IMR-90 (cell line): ENCODE measurements at regions not wholly inside any gene's neighbourhood (a gene's known extent, or its start where the extent isn't known, plus 50 kb on each side); places are given as distances from the start of the nearest gene placed in this dataset.

ENCODE experiments used
- ATAC-seq: fragments of 200-7000 bp; cut with Tn5 transposase; 2 replicates; pipeline ENCODE4 v1.9.1; 2020; ENCODE audit warnings: low read depth, mild to moderate bottlenecking, moderate library complexity
- BruUV-seq: library from RNA; stranded (reverse); fragments of 400-500 nt; replicated peaks from 2 replicates; lab custom pipeline; 2021; lab: Mats Ljungman, UMichigan
- CTCF ChIA-PET: fragments of 300-600 bp; formaldehyde crosslinking; extraction: SDS; loops from one replicate; lab custom pipeline; 2021; ENCODE audit warnings: antibody characterized with exemption; lab: Yijun Ruan, JAX
- POLR2A ChIA-PET: fragments of 300-600 bp; sonication (Branson Sonifier 250); formaldehyde crosslinking; loops from one replicate; lab custom pipeline; 2022; ENCODE audit warnings: antibody characterized with exemption; ENCODE audit not compliant: unreplicated experiment; lab: Charles Lee
- DNase-seq: peaks from one replicate; pipeline ENCODE4 v3.0.0; 2013
- H2AFZ ChIP-seq: replicated peaks from 2 replicates; pipeline ENCODE3; 2013; ENCODE audit warnings: low read length, mild to moderate bottlenecking; ENCODE audit not compliant: poor library complexity
- H2AK5ac ChIP-seq: 2 replicates; pipeline ENCODE4 v1.6.1; 2013; ENCODE audit warnings: low read depth, low read length, inconsistent platforms
- H2AK9ac ChIP-seq: replicated peaks from 2 replicates; pipeline ENCODE3; 2013; ENCODE audit warnings: mild to moderate bottlenecking, low read depth, low read length, moderate library complexity; ENCODE audit not compliant: poor library complexity
- H2BK120ac ChIP-seq: 2 replicates; pipeline ENCODE4 v1.6.1; 2013; ENCODE audit warnings: low read depth, low read length, inconsistent platforms
- H2BK15ac ChIP-seq: 3 replicates; pipeline ENCODE4 v1.6.1; 2013; ENCODE audit warnings: low read depth, low read length, inconsistent platforms
- H2BK20ac ChIP-seq: 2 replicates; pipeline ENCODE4 v1.6.1; 2013; ENCODE audit warnings: low read depth, mild to moderate bottlenecking, inconsistent platforms, low read length, moderate library complexity
- H2BK5ac ChIP-seq: 2 replicates; pipeline ENCODE4 v1.6.1; 2013; ENCODE audit warnings: mild to moderate bottlenecking, low read depth, low read length, inconsistent platforms; ENCODE audit not compliant: poor library complexity, severe bottlenecking
- H3K14ac ChIP-seq: replicated peaks from 2 replicates; pipeline ENCODE4 v1.6.1; 2013; ENCODE audit warnings: low read depth, low read length, inconsistent platforms
- H3K18ac ChIP-seq: 2 replicates; pipeline ENCODE4 v1.6.1; 2013; ENCODE audit warnings: low read depth, low read length, control low read depth
- H3K23ac ChIP-seq: 2 replicates; pipeline ENCODE4 v1.6.1; 2013; ENCODE audit warnings: low read depth, low read length, inconsistent platforms
- H3K27ac ChIP-seq: 2 replicates; pipeline ENCODE4 v1.5.1; 2013; ENCODE audit warnings: mild to moderate bottlenecking, control low read depth, low read length; ENCODE audit not compliant: insufficient read depth
- H3K27me3 ChIP-seq: 2 replicates; pipeline ENCODE4 v1.6.1; 2013; ENCODE audit warnings: low read length; ENCODE audit not compliant: control insufficient read depth, insufficient read depth
- H3K36me3 ChIP-seq: 2 replicates; pipeline ENCODE4 v1.6.1; 2013; ENCODE audit warnings: low read length, mixed read lengths; ENCODE audit not compliant: control insufficient read depth, insufficient read depth
- H3K4ac ChIP-seq: 2 replicates; pipeline ENCODE4 v1.6.1; 2013; ENCODE audit warnings: low read depth, low read length, inconsistent platforms
- H3K4me1 ChIP-seq: 2 replicates; pipeline ENCODE4 v1.6.1; 2013; ENCODE audit warnings: low read length, mixed read lengths; ENCODE audit not compliant: control insufficient read depth, insufficient read depth
- H3K4me2 ChIP-seq: 2 replicates; pipeline ENCODE4 v1.6.1; 2013; ENCODE audit warnings: low read depth, mild to moderate bottlenecking, control low read depth, low read length, moderate library complexity
- H3K4me3 ChIP-seq: 2 replicates; pipeline ENCODE4 v1.5.1; 2013; ENCODE audit warnings: low read depth, mild to moderate bottlenecking, control low read depth, low read length, moderate library complexity; ENCODE audit not compliant: insufficient read depth
- H3K56ac ChIP-seq: 2 replicates; pipeline ENCODE4 v1.6.1; 2013; ENCODE audit warnings: low read length, inconsistent platforms; ENCODE audit not compliant: insufficient read depth; ENCODE audit errors: extremely low read depth
- H3K79me1 ChIP-seq, 2 experiments: 2 replicates each; pipeline ENCODE4 v1.6.1; 2013; ENCODE audit warnings: low read length in 2 of 2, inconsistent platforms in 1 of 2, low read depth in 1 of 2
- H3K9ac ChIP-seq: 2 replicates; pipeline ENCODE4 v1.6.1; 2013; ENCODE audit warnings: low read depth, low read length, control low read depth
- H3K9me1 ChIP-seq: 2 replicates; pipeline ENCODE4 v1.6.1; 2013; ENCODE audit warnings: low read length, inconsistent platforms; ENCODE audit not compliant: insufficient read depth
- H3K9me3 ChIP-seq: 2 replicates; pipeline ENCODE4 v1.6.1; 2013; ENCODE audit warnings: low read length; ENCODE audit not compliant: control insufficient read depth, insufficient read depth
- H4K20me1 ChIP-seq: 2 replicates; pipeline ENCODE4 v1.6.1; 2013; ENCODE audit warnings: low read length, inconsistent platforms; ENCODE audit not compliant: insufficient read depth
- H4K5ac ChIP-seq: 2 replicates; pipeline ENCODE4 v1.6.1; 2013; ENCODE audit warnings: mild to moderate bottlenecking, low read depth, low read length, control low read depth
- H4K8ac ChIP-seq, 2 experiments: 2 replicates each; pipeline ENCODE4 v1.6.1; 2013; ENCODE audit warnings: low read depth in 2 of 2, low read length in 2 of 2, control low read depth in 1 of 2, inconsistent platforms in 1 of 2
- H4K91ac ChIP-seq: 2 replicates; pipeline ENCODE4 v1.6.1; 2013; ENCODE audit warnings: low read depth, low read length, inconsistent platforms; ENCODE audit not compliant: insufficient read depth
- CTCF ChIP-seq: conservative IDR thresholded peaks from 2 replicates; pipeline ENCODE4 v1.5.1; 2012; ENCODE audit warnings: mild to moderate bottlenecking, low read depth, low read length, improper control_type of control experiment
- MAFK ChIP-seq: IDR thresholded peaks from 2 replicates; pipeline ENCODE4 v1.6.1; 2012; ENCODE audit warnings: low read depth, low read length, improper control_type of control experiment
- MAZ ChIP-seq: IDR thresholded peaks from 2 replicates; pipeline ENCODE4 v1.6.1; 2012; ENCODE audit warnings: low read depth, mild to moderate bottlenecking, low read length, improper control_type of control experiment, moderate library complexity, borderline replicate concordance
- RCOR1 ChIP-seq: IDR thresholded peaks from 2 replicates; pipeline ENCODE4 v1.6.1; 2012; ENCODE audit warnings: mild to moderate bottlenecking, low read length, improper control_type of control experiment; ENCODE audit not compliant: insufficient replicate concordance
- WGBS, 2 experiments: methylation state at CpG; one replicate each; pipeline versions ENCODE4 v1.1.5 to v1.1.7; 2013; ENCODE audit warnings: missing lambda C conversion rate in 2 of 2; ENCODE audit not compliant: insufficient read length in 1 of 2; ENCODE audit errors: extremely low coverage in 2 of 2; 5-methylcytosine and 5-hydroxymethylcytosine counted together
- dilution Hi-C: fragments of 300-500 bp; cut with HindIII; formaldehyde crosslinking; loops from one replicate; pipeline ENCODE4 v1.14.3; 2018; ENCODE audit warnings: low sequenced_read_pairs; ENCODE audit not compliant: unreplicated experiment
- in situ Hi-C: fragments of 300-500 bp; cut with MboI; formaldehyde crosslinking; loops from 3 replicates; pipeline ENCODE4 v1.14.3; 2019; ENCODE audit warnings: low sequenced_read_pairs, inconsistent platforms, mixed read lengths
- intact Hi-C: fragments of 100-400 bp; cut with micrococcal nuclease; formaldehyde crosslinking; loops from 2 replicates; pipeline ENCODE4 v1.10.0; 2022

DNA sequence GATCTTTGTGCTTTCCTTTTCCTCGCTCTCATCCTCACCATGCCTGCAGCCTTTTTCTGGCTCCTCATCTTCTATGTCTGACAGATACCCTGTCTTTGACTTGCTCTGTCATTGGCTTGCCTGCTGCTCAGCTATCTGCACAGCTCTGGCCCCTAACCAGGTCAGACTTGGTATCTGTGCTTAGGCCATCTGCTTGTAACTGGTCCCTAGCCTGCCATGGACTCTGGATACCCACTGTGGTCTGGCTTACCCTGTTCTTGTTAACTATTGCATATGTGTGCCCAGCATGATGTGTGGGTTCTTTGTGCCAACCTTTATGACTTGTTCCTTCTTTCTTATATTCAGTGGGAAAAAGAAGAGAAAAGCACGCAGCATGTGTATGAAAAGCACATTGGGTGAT lies 109.7 kb upstream of the ROPN1 start:
- ChIA-PET POLR2A (no interaction called here), CTCF (no interaction called here)
- Histone ChIP-seq H3K4me2 (no peak overlapping the region), H4K8ac (no peak overlapping the region), H3K4me3 (no peak overlapping the region), H2BK20ac (no peak overlapping the region), H3K79me1 (no peaks in the 10 kb centered on the region), H3K4ac (no peak overlapping the region), H2BK15ac (no peak overlapping the region), H3K4me1 (no peaks in the 10 kb centered on the region), H3K9ac (no peak overlapping the region), H3K14ac (no peak overlapping the region), H2BK5ac (no peak overlapping the region), H2AK5ac (no peak overlapping the region), H4K20me1 (no peaks in the 10 kb centered on the region), H2AK9ac (no peak overlapping the region), H2AFZ (no peak overlapping the region), H4K5ac (no peak overlapping the region), H3K9me3 (no peaks in the 10 kb centered on the region), H3K9me1 (no peaks in the 10 kb centered on the region; the same call in 1 of the 2 replicates), H3K56ac (no peak overlapping the region), H4K91ac (no peak overlapping the region), H3K27me3 (peaks cover 1% of the 10 kb centered on the region; the same call in 1 of the 2 replicates), H2BK120ac (no peak overlapping the region), H3K23ac (no peak overlapping the region), H3K36me3 (no peaks in the 10 kb centered on the region), H3K27ac (no peak overlapping the region), H3K18ac (no peak overlapping the region)
- intact Hi-C loops (no loop called here), dilution Hi-C loops (no loop called here), in situ Hi-C loops (no loop called here)
- ATAC-seq, result no peak
- 80% methylated on average over 1 of the region's 2 CpGs; no CpG with 5 or more reads in 1 of the 2 experiments for WGBS, 2 experiments
- TF ChIP-seq RCOR1, result no peak
- no peak for TF ChIP-seq CTCF
- no peak for TF ChIP-seq MAZ
- no peak for TF ChIP-seq MAFK
- BruUV-seq, result no TSS peak
- no peak for DNase-seq
